ENCODE measurements at regions not wholly inside any gene's neighbourhood (a gene's known extent, or its start where the extent isn't known, plus 50 kb on each side); places are given as distances from the start of the nearest gene placed in this dataset.
A peak's percentile ranks its signal among the peaks of the same experiment; 100 is the strongest.

DNA sequence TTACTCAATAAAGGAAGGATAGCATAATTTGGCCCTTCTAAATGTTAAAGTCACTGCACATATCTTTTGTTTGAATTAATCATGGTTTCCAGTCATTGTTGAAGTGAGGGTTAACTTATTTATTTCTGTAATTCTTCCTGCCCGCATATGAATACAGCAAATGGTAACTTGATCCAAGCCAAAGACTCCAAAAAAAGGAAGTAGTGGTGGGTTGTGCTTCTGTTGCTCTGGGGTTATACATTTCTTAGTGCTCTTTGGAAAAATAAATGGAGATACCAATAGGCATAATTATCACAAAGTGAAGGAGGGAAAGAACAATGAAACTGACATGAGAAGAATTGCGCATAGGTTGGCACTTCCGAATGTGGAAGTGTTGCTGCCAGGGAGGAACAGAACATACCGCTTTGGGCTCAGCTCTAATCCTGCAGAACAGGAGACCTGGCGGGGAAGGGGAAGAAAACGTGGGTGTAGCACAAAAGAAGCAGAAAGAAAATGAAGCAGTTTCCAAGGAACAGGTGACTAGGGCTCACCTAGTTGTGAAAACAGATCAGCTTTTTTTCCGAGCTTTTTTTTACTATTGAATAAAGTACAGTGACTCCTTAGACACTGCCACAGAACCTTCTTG, 69.7 kb upstream of the TAF11L2 start:
- no peak for FAIRE-seq
- DNase-seq (ENCODE audit: insufficient read length, low spot score), result no peak

DNA sequence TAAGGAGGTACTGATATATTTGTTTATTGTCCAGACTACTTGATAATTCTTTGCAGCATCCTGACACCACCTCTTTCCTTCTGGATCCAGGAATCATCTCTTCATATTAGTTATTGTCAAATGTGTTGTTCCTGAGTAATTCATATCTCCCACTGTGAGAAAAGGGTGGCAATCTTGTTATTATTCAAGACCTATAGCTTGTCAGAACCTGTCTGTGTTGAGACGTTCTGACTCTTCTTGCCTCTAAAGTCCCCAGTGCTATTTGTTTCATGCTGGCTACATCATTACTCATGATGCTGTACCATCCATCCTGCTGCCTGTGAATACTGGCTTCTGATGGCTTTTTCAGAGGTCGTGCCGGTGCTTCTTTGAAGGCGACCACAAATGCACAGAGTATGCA, 68.7 kb upstream of the TAF11L2 start:
- DNase-seq (ENCODE audit: insufficient read length, low spot score) (no peak), FAIRE-seq (no peak)

DNA sequence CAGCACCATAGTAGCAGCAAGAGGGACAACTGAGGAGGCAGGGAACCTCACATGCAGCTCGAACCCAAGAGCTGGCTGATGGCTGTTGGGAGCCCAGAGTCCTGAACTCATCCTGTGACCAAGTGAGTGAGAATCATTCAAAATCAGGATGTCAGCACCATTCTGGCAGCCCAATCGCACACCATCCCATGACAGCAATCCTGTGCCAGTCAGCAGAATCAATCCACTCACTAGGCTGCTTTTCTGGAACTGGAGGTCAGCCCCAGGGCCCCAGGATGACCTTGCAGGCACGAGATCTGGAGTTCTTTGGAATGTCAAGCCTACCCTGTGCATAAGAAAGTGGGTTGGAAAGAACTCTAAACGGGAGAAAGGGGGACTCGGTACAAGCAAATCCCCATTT, 67.8 kb upstream of the TAF11L2 start:
- FAIRE-seq (no peak), DNase-seq (ENCODE audit: insufficient read length, low spot score) (no peak)

DNA sequence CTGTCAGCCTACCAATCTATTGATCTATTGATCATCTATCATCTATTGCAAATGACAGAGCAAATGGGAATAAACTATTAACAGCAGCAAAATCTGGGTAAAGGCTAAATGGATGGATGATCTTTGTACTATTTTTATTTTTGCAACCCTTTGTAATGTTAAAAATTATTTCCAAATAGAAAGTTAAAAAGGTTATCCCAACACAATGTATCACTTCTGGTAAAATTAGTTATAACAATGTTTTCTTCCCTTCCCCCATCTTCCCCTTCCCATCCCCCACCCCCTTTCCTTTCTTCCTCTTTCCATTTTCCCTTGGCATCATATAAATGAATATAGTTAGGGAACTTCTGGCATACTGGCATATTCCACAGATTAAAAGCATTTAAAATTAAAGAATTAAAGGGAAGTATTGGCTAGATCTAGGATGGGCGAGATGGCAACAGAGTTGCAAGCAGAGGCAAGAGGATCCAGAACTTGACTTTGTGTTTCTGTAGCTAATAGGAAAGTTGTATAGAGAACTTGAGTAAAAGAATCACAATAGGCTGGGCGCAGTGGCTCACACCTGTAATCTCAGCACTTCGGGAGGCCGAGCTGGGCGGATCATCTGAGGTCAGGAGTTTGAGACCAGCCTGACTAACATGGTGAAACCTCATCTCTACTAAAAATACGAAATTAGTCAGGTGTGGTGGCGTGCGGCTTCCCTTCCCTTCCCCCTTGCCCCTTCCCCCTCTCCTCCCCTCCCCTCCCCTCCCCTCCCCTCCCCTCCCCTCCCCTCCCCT, 66.6 kb upstream of the TAF11L2 start:
- DNase-seq (ENCODE audit: insufficient read length, low spot score), result no peak
- FAIRE-seq, result no peak

DNA sequence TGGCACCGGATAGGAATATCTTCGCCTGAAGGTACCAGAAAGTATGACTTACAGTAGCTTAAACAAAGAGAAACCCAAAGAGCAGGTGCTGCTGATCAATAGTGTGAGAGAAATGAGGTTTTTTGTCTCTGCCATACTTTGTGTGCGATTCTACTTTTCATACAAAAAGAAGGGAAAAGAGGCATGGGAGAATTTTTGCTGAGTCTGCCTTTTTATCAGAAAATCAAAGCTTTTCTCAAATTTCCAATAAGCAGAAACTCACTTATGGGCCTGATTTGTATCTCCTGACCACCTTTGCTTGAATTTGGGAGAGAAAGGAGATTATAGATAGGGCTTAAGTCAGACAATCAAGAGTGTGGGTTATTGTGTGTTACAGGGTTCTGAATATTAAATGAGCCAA, 65.5 kb upstream of the TAF11L2 start:
- DNase-seq (ENCODE audit: insufficient read length, low spot score) (no peak), FAIRE-seq (no peak)

DNA sequence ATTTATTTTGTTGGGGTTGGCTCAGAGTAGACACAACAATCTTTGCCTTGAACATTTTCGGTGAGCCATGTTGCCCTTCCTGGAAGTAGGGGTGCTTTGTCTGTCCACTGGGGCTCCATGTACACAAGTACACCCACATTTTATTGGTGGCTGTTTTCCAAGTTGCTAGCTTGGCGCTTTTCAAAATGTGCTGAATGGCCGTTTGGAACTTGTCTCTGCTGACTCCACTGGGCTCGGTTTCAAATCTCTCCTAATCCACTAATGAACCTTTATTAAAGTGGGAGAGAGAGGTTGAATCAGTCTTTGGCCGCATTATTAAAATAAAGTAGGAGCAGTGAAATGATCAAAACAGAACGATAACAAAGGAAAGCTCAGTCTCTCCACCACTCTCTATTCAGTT, 64.6 kb upstream of the TAF11L2 start:
- FAIRE-seq, result no peak

DNA sequence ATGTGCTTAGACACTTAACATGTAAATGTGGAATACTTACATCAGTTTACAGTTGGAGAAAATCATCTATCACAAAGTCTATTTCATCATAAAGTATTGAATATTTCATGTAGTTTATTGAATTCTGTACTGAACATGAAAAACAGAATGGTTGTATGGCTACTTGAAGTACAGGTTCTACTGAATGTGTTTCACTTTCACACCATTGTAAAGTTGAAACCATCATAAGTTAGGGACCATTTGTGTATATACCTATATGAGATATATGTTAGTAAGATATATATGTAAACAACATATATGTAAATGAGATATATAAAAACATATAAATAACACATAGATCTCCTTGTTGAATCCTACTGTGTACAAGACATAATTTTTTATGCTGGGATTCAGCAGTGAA, 63.0 kb upstream of the TAF11L2 start:
- FAIRE-seq (no peak), DNase-seq (ENCODE audit: insufficient read length, low spot score) (no peak)

More for the DNA sequence above, 64.6 kb upstream of the TAF11L2 start:
- no peak for DNase-seq (ENCODE audit: insufficient read length, low spot score)

DNA sequence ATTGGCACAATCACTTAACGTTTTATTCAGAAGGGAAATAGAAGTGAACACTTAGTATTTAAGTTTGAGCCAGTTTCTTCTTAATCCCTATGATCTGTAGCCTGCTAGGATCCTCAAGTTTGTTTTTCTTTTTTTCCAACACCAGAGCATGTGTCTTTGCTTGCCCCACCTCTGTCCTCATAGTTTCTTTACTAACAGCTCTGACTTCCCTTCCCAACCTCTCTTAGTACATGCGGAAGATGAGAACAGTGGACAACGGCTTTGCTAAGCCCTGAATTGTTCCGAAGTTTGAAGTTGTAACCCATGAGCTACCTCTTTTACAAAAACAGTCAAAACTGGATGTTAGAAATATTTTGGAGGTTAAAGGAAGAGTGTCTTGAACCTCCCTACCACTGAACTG, 61.7 kb upstream of the TAF11L2 start:
- DNase-seq (ENCODE audit: insufficient read length, low spot score) (no peak), FAIRE-seq (no peak)

DNA sequence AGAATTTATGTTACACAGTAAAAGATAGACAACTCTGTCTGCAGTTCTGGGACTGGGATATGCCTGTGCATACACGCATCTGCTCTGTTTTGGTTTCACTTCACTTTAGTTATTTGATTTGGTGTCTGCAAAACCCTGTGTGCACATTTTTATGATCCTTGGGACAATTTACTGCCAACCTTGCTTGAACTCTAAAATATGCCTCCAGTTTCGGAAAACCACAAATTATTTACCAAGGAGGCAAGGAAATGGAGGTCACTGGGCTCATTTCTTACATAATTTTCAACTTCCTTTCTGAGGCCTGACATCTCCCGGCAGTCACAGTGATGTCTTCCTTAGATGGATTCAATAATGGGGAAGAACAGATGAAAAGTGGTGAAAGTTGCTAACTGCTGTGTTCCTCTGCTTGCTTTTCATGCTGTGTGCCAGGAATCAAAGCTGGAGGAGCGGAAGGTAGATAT, 61.2 kb upstream of the TAF11L2 start:
- DNase-seq (ENCODE audit: insufficient read length, low spot score) (no peak), FAIRE-seq (peak; percentile 66)

DNA sequence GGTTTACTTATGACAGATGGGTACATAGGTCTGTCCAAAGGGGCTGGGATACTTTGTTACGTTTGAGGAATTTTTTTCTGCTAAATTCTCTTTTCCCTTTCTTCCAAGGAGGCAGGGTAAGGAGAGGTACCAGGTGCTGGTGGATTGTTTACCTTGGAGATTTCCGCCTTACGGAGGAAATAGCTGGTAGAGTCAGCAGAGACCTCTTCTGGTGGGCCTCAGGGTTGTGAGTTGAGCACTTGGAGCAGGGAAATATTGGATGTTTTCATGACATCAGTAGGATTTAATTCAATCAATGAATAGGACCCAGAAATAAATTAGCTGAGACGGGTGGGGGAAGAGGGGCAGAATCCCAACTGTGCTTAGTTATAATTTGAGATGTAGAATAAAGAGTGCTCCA, 60.0 kb upstream of the TAF11L2 start:
- FAIRE-seq, result no peak
- DNase-seq (ENCODE audit: insufficient read length, low spot score), result no peak

DNA sequence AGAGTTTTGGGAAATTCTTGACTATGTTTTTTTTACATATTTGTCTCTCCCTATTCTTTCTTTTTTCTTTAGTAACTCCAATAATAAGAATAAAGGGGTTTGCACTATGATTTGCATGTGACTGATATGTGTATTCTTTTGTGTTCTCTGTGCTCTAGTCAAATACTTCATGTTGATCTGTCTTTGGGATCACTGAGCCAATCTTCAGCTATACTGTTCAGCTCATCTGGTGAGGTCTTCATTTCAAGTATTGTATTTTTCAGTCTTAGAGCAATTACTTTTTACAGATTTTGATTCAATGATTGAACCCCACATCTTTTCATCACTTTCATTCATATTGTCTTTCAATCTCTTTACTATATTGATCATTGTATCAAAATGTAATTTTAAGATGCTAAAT, 58.1 kb upstream of the TAF11L2 start:
- no peak for FAIRE-seq
- DNase-seq (ENCODE audit: insufficient read length, low spot score), result no peak

DNA sequence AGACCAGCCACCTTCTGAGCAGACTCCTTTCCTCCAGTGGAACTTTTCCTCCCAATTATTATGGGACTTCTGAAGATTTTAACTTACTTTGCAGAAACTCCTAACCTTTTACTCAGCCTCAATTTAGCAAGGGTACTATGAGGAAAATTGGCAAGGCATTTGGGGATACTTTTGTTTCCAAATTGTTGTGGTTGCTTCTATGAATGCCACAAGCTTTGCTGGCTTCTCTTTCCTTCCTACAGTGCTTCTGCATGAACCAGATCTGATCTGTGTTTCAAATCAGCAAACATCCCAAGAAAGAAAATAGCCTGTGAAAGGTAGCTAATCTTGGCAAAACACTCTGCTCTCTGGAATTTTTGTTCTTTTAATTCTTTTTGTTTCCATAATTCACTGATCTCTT, 57.3 kb upstream of the TAF11L2 start:
- FAIRE-seq (no peak), DNase-seq (ENCODE audit: insufficient read length, low spot score) (no peak)

DNA sequence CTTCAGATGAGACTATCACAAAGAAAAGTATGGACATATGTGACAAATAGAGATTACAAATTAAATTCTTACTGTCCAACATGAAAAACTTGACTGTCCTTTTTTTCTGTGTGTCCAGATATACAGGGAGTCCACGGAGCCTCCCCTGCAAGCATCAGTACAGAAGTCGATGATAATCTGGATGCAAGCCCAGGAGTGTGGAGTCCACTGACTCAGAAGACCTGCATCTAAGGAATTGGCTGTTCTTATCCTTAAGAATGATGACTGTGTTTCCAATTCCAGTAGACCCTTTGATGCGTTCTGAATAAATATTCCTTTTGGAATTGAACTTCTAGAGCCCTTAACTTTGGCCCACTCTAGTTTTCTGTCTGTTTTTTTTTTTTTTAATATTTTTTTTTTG, 56.7 kb upstream of the TAF11L2 start:
- FAIRE-seq, result no peak
- DNase-seq (ENCODE audit: insufficient read length, low spot score), result peak; percentile 25

DNA sequence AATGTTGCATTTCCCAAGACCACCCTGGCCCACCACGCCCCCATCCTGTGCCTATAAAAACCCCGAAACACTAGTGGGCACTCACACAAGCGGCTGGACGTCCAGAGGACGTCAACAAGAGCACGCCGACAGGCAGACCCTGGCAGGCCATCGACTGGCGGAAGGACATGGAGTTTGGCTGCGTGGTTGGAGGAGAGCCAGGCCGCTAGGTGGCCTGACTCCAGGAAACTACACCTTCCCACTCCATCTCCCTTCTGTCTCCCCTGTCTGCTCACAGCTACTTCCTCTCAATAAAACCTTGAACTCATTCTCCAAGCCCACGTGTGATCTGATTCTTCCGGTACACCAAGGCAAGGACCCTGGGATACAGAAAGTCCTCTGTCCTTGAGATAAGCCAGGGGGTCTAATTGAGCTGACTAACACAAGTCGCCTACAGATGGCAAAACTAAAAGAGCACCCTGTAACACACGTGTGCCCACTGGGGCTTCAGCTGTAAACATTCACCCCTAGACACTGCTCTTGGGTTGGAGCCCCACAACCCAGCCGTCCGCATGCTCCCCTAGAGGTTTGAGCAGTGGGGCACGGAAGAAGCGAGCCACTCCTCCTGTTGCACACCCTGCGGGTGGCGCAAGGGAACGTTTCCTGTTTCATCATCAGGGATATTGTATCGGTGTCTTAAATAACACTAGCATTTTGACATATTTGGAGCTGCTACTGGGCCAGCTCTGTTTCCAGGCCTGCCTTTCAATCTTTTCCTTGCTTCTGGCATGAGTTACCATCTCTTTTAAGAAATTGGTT, 54.5 kb upstream of the TAF11L2 start:
- DNase-seq (ENCODE audit: insufficient read length, low spot score), result no peak
- FAIRE-seq, result no peak

DNA sequence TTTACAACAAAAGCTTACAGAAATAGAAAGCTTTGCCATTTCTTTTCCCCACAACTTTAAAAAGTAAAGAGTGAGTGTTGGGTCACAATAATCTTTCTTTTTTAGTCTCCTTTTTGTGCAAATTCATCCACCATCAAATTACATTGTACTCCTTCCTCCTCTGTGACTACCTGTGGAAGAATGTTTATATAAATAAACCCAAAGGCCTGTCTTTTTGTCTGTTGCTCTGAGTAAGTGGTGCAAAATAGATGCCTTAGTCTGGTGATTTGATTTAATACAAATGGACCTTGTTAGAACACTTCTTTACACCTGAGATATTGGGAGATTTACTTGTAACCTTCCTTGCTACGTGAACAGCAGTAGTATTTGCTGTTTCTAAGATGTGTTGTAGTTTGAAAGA, 53.5 kb upstream of the TAF11L2 start:
- FAIRE-seq (no peak), DNase-seq (ENCODE audit: insufficient read length, low spot score) (no peak)

DNA sequence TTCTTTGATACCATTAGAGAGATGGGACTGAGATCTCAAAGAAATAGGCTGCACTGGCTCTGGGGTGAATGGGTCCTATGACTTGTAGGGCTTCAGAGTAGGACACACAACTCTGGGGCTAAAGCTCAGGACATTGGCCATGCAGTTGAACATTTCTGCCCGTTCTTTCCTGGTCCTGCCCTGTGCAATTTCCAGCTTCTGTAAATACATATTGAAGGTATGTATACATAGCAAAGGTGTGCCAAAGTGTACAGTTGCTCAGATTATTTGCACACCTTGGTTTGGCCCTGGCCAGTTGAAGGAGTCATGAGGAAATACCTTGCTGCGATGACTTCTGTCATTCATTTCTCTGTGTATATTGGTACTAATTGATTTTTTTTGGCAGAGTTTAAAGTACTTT, 52.8 kb upstream of the TAF11L2 start:
- no peak for DNase-seq (ENCODE audit: insufficient read length, low spot score)
- peak; percentile 60 for FAIRE-seq
